ENCODE measurements at regions not wholly inside any gene's neighbourhood (a gene's known extent, or its start where the extent isn't known, plus 50 kb on each side); places are given as distances from the start of the nearest gene placed in this dataset.

- H3K9me3 ChIP-seq: no peaks in the 10 kb centered on the region
- 87 to 91% (median 87%) methylated on average over 17 of the region's 17 CpGs for WGBS, 3 donors
- H3K4me3 ChIP-seq: no peak overlapping the region
- H3K4me1 ChIP-seq (ENCODE audit: insufficient read depth): no peaks in the 10 kb centered on the region
- DNase-seq: no peak
- H3K27me3 ChIP-seq: no peaks in the 10 kb centered on the region
- no peaks in the 10 kb centered on the region for H3K36me3 ChIP-seq
- intact Hi-C loops (cut with DNase I): no loop called here
- H3K27ac ChIP-seq: no peak overlapping the region
- TF ChIP-seq POLR2A (IDR thresholded peaks at IDR 0.05) (no peak), CTCF (IDR thresholded peaks at IDR 0.05) (no peak), EP300 (IDR thresholded peaks at IDR 0.05) (no peak)
Measured at GRCh38 chr18:8537400-8537799, 71.8 kb upstream of the RAB12 start.

DNA sequence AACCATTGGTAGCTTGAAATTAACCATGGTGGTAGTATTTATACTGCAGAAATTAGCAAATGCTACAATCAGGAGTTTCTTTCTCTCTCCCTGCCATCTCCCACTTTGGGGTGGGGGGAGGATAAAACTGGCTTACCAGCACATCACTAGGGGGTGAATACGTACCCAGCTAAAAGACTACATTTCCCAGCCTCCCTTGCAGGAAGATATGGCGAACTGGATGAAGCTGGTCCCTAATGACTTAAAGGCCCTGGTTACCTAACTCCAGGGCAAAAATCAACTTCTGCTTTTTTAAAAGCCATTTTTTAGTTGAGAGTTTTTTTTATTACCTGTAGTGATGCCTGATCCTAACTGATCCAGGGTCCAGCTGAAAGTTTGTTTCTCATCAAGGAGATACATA is 70.3 kb upstream of the RAB12 start:
- H3K4me3 ChIP-seq: no peak overlapping the region
- no peak for DNase-seq
- no peak overlapping the region for H3K27ac ChIP-seq
- WGBS, 3 donors: 78 to 87% (median 82%) methylated on average over 2 of the region's 2 CpGs
- no peaks in the 10 kb centered on the region for H3K4me1 ChIP-seq (ENCODE audit: insufficient read depth)
- no peaks in the 10 kb centered on the region for H3K9me3 ChIP-seq
- no peaks in the 10 kb centered on the region for H3K27me3 ChIP-seq
- intact Hi-C loops (cut with DNase I): no loop called here
- H3K36me3 ChIP-seq: no peaks in the 10 kb centered on the region
- TF ChIP-seq POLR2A (IDR thresholded peaks at IDR 0.05): no peak
- TF ChIP-seq CTCF (IDR thresholded peaks at IDR 0.05): no peak
- TF ChIP-seq EP300 (IDR thresholded peaks at IDR 0.05): no peak

DNA sequence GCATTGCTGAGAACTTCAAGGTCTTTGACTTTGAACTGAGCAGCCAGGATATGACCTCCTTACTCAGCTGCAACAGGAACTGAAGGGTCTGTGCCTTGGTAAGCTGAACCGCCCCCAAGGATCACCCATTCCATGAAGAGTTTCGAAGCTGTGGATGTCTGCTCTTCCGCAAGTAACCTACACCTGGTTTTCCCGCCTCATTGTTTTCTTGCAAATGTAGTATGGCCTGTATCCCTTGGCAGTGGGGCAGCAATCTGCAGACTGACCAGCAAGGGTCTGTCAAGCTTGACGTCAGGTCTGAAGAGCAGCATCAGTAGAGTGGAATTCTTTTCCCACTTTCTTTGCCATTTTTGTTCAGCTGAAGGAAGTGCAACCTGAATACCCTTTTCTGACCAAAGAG is 62.6 kb upstream of the RAB12 start:
- H3K4me3 ChIP-seq: no peak overlapping the region
- intact Hi-C loops (cut with DNase I): no loop called here
- TF ChIP-seq POLR2A (IDR thresholded peaks at IDR 0.05) (no peak), EP300 (IDR thresholded peaks at IDR 0.05) (no peak), CTCF (IDR thresholded peaks at IDR 0.05) (no peak)
- no peaks in the 10 kb centered on the region for H3K27me3 ChIP-seq
- no peak for DNase-seq
- no peaks in the 10 kb centered on the region for H3K4me1 ChIP-seq (ENCODE audit: insufficient read depth)
- 93 to 94% (median 94%) methylated on average over 5 of the region's 5 CpGs for WGBS, 3 donors
- no peaks in the 10 kb centered on the region for H3K36me3 ChIP-seq
- no peak overlapping the region for H3K27ac ChIP-seq
- H3K9me3 ChIP-seq: no peaks in the 10 kb centered on the region

- peak in 2 of 5 donors; percentile 13 to 28 for DNase-seq
- no peaks in the 10 kb centered on the region for H3K27me3 ChIP-seq
- H3K9me3 ChIP-seq: no peaks in the 10 kb centered on the region
- H3K4me3 ChIP-seq: no peak overlapping the region
- H3K36me3 ChIP-seq: no peaks in the 10 kb centered on the region
- 20 to 33% (median 23%) methylated on average over 8 of the region's 8 CpGs for WGBS, 3 donors
- no peak overlapping the region for H3K27ac ChIP-seq
- no peaks in the 10 kb centered on the region for H3K4me1 ChIP-seq (ENCODE audit: insufficient read depth)
- no peak for TF ChIP-seq EP300 (IDR thresholded peaks at IDR 0.05)
- TF ChIP-seq CTCF (IDR thresholded peaks at IDR 0.05): no peak
- no peak for TF ChIP-seq POLR2A (IDR thresholded peaks at IDR 0.05)
- intact Hi-C loops (cut with DNase I): no loop called here
Measured at GRCh38 chr18:8548186-8548585, 61.1 kb upstream of the RAB12 start.
